ENCODE measurements at regions not wholly inside any gene's neighbourhood (a gene's known extent, or its start where the extent isn't known, plus 50 kb on each side); places are given as distances from the start of the nearest gene placed in this dataset.

DNA sequence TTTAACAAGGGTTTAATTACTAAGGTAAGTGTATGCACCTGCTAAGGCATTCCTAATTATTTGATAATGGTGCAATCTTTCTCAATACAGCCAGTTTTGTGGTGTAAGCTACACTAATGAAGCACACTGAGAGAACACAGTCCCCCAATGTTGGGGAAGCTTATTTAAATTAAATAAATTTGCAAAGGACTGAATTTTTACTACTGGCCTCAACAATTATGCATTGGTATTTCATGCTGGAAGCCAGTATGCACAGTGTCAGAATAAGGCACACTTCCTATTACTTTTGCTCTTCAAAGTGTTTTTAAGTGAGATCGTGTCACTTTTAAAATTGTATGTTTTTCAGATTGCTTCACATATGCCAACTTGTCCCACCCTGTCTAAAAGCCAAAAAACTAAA lies 103.2 kb upstream of the ZNF521 start:
- no peak for TF ChIP-seq NFIC (IDR thresholded peaks at IDR 0.05)
- TF ChIP-seq ZBTB7A (IDR thresholded peaks at IDR 0.05; ENCODE audit: low read depth): no peak
- TF ChIP-seq TAF1 (IDR thresholded peaks at IDR 0.05; ENCODE audit: low read depth): no peak
- TF ChIP-seq, protein P1, sequence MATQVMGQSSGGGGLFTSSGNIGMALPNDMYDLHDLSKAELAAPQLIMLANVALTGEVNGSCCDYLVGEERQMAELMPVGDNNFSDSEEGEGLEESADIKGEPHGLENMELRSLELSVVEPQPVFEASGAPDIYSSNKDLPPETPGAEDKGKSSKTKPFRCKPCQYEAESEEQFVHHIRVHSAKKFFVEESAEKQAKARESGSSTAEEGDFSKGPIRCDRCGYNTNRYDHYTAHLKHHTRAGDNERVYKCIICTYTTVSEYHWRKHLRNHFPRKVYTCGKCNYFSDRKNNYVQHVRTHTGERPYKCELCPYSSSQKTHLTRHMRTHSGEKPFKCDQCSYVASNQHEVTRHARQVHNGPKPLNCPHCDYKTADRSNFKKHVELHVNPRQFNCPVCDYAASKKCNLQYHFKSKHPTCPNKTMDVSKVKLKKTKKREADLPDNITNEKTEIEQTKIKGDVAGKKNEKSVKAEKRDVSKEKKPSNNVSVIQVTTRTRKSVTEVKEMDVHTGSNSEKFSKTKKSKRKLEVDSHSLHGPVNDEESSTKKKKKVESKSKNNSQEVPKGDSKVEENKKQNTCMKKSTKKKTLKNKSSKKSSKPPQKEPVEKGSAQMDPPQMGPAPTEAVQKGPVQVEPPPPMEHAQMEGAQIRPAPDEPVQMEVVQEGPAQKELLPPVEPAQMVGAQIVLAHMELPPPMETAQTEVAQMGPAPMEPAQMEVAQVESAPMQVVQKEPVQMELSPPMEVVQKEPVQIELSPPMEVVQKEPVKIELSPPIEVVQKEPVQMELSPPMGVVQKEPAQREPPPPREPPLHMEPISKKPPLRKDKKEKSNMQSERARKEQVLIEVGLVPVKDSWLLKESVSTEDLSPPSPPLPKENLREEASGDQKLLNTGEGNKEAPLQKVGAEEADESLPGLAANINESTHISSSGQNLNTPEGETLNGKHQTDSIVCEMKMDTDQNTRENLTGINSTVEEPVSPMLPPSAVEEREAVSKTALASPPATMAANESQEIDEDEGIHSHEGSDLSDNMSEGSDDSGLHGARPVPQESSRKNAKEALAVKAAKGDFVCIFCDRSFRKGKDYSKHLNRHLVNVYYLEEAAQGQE (IDR thresholded peaks at IDR 0.05; ENCODE audit: low read depth): no peak
- TF ChIP-seq RAD21 (IDR thresholded peaks at IDR 0.05; ENCODE audit: low read depth): no peak

DNA sequence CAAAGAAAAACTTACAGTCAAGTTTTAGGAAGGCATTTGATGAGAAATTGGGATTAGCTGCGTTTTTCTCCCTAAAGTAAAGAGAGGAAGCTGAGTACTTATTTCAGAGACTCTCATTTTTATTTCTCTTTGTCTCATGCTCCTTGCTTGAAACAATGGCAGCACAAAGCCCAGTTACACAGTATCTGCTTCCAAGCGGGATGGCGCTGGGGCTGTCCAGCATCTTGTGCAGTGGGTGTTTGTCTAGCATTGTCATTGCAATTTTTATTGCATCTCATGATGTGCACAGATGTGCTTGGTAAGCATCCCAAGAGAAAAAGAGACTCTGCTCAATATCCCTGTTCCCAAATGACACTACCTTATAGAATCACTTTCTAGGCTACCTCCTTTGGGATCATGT lies 102.8 kb upstream of the ZNF521 start:
- TF ChIP-seq CREB1 (IDR thresholded peaks at IDR 0.05; ENCODE audit: low read depth) (no peak), CEBPB (IDR thresholded peaks at IDR 0.05) (no peak), NFIC (IDR thresholded peaks at IDR 0.05) (no peak), RAD21 (IDR thresholded peaks at IDR 0.05; ENCODE audit: low read depth) (no peak), FOXM1 (IDR thresholded peaks at IDR 0.05; ENCODE audit: borderline replicate concordance, low read depth) (no peak), ZBTB7A (IDR thresholded peaks at IDR 0.05; ENCODE audit: low read depth) (no peak), YY1 (IDR thresholded peaks at IDR 0.05; ENCODE audit: low read depth) (no peak), EGR1 (IDR thresholded peaks at IDR 0.05) (no peak), TEAD4 (IDR thresholded peaks at IDR 0.05) (no peak), TCF12 (IDR thresholded peaks at IDR 0.05; ENCODE audit: low read depth) (no peak), EP300 (IDR thresholded peaks at IDR 0.05; ENCODE audit: borderline replicate concordance) (no peak), TAF1 (IDR thresholded peaks at IDR 0.05; ENCODE audit: low read depth) (no peak)
- TF ChIP-seq, protein P2, sequence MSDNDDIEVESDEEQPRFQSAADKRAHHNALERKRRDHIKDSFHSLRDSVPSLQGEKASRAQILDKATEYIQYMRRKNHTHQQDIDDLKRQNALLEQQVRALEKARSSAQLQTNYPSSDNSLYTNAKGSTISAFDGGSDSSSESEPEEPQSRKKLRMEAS (IDR thresholded peaks at IDR 0.05): no peak
- TF ChIP-seq, protein P3, sequence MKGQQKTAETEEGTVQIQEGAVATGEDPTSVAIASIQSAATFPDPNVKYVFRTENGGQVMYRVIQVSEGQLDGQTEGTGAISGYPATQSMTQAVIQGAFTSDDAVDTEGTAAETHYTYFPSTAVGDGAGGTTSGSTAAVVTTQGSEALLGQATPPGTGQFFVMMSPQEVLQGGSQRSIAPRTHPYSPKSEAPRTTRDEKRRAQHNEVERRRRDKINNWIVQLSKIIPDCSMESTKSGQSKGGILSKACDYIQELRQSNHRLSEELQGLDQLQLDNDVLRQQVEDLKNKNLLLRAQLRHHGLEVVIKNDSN (IDR thresholded peaks at IDR 0.05): no peak
- TF ChIP-seq, protein P1 (IDR thresholded peaks at IDR 0.05; ENCODE audit: low read depth): no peak

DNA sequence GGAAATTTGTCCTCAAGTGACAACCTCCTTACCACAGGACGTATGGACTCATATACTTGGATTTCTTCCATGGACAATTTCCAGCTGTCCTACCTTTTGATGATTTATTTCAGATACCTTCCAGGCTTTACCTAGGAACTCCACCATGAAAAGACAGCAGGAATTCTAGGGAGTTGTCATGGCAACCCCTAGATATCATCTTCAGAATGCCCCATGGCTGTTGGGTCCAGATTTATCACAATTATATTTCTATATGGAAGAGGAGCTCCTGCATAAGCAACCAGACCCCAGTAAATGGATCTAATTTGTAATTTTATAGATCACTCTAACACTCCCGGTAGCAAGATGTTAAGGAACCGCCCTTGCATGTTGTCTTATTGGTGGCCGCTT lies 102.3 kb upstream of the ZNF521 start:
- TF ChIP-seq, protein P2 (IDR thresholded peaks at IDR 0.05): no peak
- TF ChIP-seq EGR1 (IDR thresholded peaks at IDR 0.05) (no peak), FOXM1 (IDR thresholded peaks at IDR 0.05; ENCODE audit: borderline replicate concordance, low read depth) (no peak), ZBTB7A (IDR thresholded peaks at IDR 0.05; ENCODE audit: low read depth) (no peak), EP300 (IDR thresholded peaks at IDR 0.05; ENCODE audit: borderline replicate concordance) (no peak), NFIC (IDR thresholded peaks at IDR 0.05) (no peak)
- TF ChIP-seq, protein P1 (IDR thresholded peaks at IDR 0.05; ENCODE audit: low read depth): no peak

DNA sequence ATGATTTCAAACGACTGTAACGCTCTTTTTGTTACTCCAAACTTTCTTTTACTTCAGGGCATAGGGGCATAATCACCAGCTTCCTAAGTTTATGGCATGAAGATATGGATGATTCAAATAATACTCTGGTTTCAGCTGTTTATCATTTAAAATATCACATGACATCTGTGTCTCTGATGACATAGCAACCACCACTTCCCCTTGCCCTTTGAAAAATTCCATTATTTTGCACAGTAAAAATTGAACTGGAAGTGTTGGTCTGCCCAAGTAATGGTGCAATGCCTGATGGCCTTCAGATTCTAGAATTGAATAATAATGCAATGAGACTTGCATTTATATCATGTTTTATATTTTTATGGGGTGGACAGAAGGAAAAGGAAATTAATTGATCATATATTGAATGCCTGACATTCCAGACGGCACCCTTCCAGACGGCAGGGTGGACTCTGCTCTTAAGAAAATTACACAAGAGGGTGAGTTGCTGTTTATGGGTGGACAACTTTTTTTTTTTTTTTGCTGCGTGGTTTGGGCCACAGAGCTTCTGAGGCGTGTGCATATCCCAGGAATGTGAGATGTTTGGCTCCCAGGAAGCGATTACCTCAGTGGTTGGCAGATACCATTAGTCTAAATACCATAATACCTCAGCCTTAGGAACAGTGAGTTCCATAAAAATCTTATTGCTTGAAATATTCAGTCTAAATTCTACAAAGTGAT lies 101.7 kb upstream of the ZNF521 start:
- TF ChIP-seq YY1 (IDR thresholded peaks at IDR 0.05; ENCODE audit: low read depth) (no peak), TCF12 (IDR thresholded peaks at IDR 0.05; ENCODE audit: low read depth) (no peak), EGR1 (IDR thresholded peaks at IDR 0.05) (no peak), TAF1 (IDR thresholded peaks at IDR 0.05; ENCODE audit: low read depth) (no peak), TEAD4 (IDR thresholded peaks at IDR 0.05) (no peak), CREB1 (IDR thresholded peaks at IDR 0.05; ENCODE audit: low read depth) (no peak), EP300 (IDR thresholded peaks at IDR 0.05; ENCODE audit: borderline replicate concordance) (no peak), RAD21 (IDR thresholded peaks at IDR 0.05; ENCODE audit: low read depth) (no peak)
- TF ChIP-seq, protein P1 (IDR thresholded peaks at IDR 0.05; ENCODE audit: low read depth): no peak
- TF ChIP-seq, protein P3 (IDR thresholded peaks at IDR 0.05): no peak

Measured in Ishikawa (cell line).